WTC11 (cell line): ENCODE measurements at regions not wholly inside any gene's neighbourhood (a gene's known extent, or its start where the extent isn't known, plus 50 kb on each side); places are given as distances from the start of the nearest gene placed in this dataset.

Experiments
- ATF2 ChIP-seq: sonication (generic); formaldehyde crosslinking; IDR thresholded peaks from 2 replicates; pipeline ENCODE4 v1.8.1; 2022; ENCODE audit warnings: low read depth, missing genetic modification reagents, borderline replicate concordance
- CREB1 ChIP-seq: sonication (generic); formaldehyde crosslinking; IDR thresholded peaks from 2 replicates; pipeline ENCODE4 v1.8.0; 2023; ENCODE audit warnings: mild to moderate bottlenecking, missing genetic modification reagents
- CTCF ChIP-seq: fragments of 200-600 bp; IDR thresholded peaks from 2 replicates; pipeline ENCODE4 v1.8.0; 2022; ENCODE audit warnings: antibody characterized with exemption
- E2F4 ChIP-seq: sonication (generic); formaldehyde crosslinking; IDR thresholded peaks from 2 replicates; pipeline ENCODE4 v1.8.1; 2022; ENCODE audit warnings: low read depth, mild to moderate bottlenecking, moderate library complexity, missing genetic modification reagents, borderline replicate concordance
- GTF2I ChIP-seq: fragments of 250-450 bp; sonication (Bioruptor Pico); conservative IDR thresholded peaks from 2 replicates; pipeline ENCODE4 v1.4.0; 2021; ENCODE audit warnings: mild to moderate bottlenecking
- MAX ChIP-seq: sonication (generic); formaldehyde crosslinking; IDR thresholded peaks from 2 replicates; pipeline ENCODE4 v1.8.0; 2022; ENCODE audit warnings: mild to moderate bottlenecking, missing genetic modification reagents
- NFYB ChIP-seq: sonication (generic); formaldehyde crosslinking; conservative IDR thresholded peaks from 2 replicates; pipeline ENCODE4 v1.8.0; 2022; ENCODE audit warnings: low read depth, missing genetic modification reagents
- NR3C1 ChIP-seq: sonication (generic); formaldehyde crosslinking; conservative IDR thresholded peaks from 2 replicates; pipeline ENCODE4 v1.8.1; 2023; ENCODE audit warnings: low read depth, mild to moderate bottlenecking, missing genetic modification reagents
- TCF7 ChIP-seq: sonication (generic); formaldehyde crosslinking; IDR thresholded peaks from 2 replicates; pipeline ENCODE4 v1.8.0; 2022; ENCODE audit warnings: mild to moderate bottlenecking, low read depth, missing genetic modification reagents, moderate library complexity

- TF ChIP-seq TCF7 (CRISPR knock-in tag) (no peak), MAX (CRISPR knock-in tag) (no peak), ATF2 (CRISPR knock-in tag) (no peak), CTCF (no peak), NFYB (CRISPR knock-in tag) (no peak), NR3C1 (CRISPR knock-in tag) (no peak), E2F4 (CRISPR knock-in tag) (no peak), CREB1 (CRISPR knock-in tag) (no peak), GTF2I (CRISPR knock-in tag) (no peak)
Observed at GRCh38 chr18:68283834-68284233, 431.1 kb downstream of the TMX3 start.
